NB4 (cell line): ENCODE measurements at regions not wholly inside any gene's neighbourhood (a gene's known extent, or its start where the extent isn't known, plus 50 kb on each side); places are given as distances from the start of the nearest gene placed in this dataset.

Experiments used
- POLR2A ChIP-seq: IDR thresholded peaks from 2 replicates; pipeline ENCODE4 v1.6.1; 2011; ENCODE audit warnings: mild to moderate bottlenecking; ENCODE audit not compliant: insufficient read length; ENCODE audit errors: extremely low read depth
- TF ChIP-seq, protein P1 (sequence below): IDR thresholded peaks from one replicate; pipeline ENCODE4 v1.5.1; 2012; ENCODE audit warnings: low read depth, low read length
- TF ChIP-seq, protein P2 (sequence below): IDR thresholded peaks from 2 replicates; pipeline ENCODE4 v1.6.1; 2011; ENCODE audit warnings: low read depth, low read length

DNA sequence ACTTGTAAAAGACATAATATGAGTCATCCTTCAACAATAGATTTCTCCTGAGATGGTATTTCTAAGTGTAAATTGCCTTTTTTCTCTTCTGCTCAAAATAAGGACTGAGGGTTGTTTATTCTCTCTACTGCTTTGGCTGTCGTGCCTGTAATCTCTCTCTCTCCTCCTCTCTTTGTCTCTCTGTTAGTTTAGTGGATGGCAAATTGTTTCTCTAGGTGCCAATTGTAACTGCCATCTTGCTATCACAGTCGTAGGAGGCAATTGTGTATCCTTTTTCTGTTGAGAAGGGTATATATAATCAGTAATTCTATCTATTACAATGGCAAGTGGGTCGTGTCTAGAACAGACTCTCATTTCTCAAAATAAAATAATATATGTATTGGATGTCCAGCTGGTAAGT is 545.0 kb upstream of the FBXO33 start:
- TF ChIP-seq, protein P1, sequence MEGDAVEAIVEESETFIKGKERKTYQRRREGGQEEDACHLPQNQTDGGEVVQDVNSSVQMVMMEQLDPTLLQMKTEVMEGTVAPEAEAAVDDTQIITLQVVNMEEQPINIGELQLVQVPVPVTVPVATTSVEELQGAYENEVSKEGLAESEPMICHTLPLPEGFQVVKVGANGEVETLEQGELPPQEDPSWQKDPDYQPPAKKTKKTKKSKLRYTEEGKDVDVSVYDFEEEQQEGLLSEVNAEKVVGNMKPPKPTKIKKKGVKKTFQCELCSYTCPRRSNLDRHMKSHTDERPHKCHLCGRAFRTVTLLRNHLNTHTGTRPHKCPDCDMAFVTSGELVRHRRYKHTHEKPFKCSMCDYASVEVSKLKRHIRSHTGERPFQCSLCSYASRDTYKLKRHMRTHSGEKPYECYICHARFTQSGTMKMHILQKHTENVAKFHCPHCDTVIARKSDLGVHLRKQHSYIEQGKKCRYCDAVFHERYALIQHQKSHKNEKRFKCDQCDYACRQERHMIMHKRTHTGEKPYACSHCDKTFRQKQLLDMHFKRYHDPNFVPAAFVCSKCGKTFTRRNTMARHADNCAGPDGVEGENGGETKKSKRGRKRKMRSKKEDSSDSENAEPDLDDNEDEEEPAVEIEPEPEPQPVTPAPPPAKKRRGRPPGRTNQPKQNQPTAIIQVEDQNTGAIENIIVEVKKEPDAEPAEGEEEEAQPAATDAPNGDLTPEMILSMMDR, result no peak
- no peak for TF ChIP-seq POLR2A
- TF ChIP-seq, protein P2, sequence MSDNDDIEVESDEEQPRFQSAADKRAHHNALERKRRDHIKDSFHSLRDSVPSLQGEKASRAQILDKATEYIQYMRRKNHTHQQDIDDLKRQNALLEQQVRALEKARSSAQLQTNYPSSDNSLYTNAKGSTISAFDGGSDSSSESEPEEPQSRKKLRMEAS, result no peak
